T-cell (primary cell): ENCODE measurements at regions not wholly inside any gene's neighbourhood (a gene's known extent, or its start where the extent isn't known, plus 50 kb on each side); places are given as distances from the start of the nearest gene placed in this dataset.

Experiments used
- ATAC-seq, 4 experiments: fragments of 200-7000 bp in 3 of 4; fragments of 150-1000 bp in 1 of 4; cut with Tn5 transposase; replicated peaks in 1 of 4; 1 replicate in 3 of 4; 2 replicates in 1 of 4; pipeline ENCODE4 v1.10.0; 2021; ENCODE audit warnings: moderate library complexity in 3 of 4, mild to moderate bottlenecking in 2 of 4, moderate number of reproducible peaks in 1 of 4
- CTCF ChIA-PET, 2 donors: fragments of 300-600 bp; sonication (Branson Sonifier 250); formaldehyde crosslinking; loops; one replicate each; lab custom pipeline; 2022; ENCODE audit warnings: antibody characterized with exemption in 2 of 2; lab: Charles Lee
- POLR2A ChIA-PET, 2 donors: fragments of 300-600 bp; sonication (Branson Sonifier 250); formaldehyde crosslinking; loops; one replicate each; lab custom pipeline; 2022; ENCODE audit warnings: antibody characterized with exemption in 2 of 2; lab: Charles Lee
- DNase-seq, 35 experiments: peaks; one replicate each; pipeline versions ENCODE4 v3.0.0 to v3.0.0-alpha.2; 2013 to 2023
- H3K27ac ChIP-seq: one replicate; pipeline ENCODE4 v1.5.1; 2013; ENCODE audit warnings: low read length
- H3K27me3 ChIP-seq, 2 experiments: replicated peaks in 1 of 2; 1 replicate in 1 of 2; 2 replicates in 1 of 2; pipeline versions ENCODE4 v1.6.1 to v1.7.0; 2013; ENCODE audit warnings: low read length in 1 of 2, mixed read lengths in 1 of 2; ENCODE audit not compliant: control insufficient read depth in 2 of 2, insufficient read depth in 2 of 2; ENCODE audit errors: extremely low read depth in 1 of 2
- H3K36me3 ChIP-seq, 2 donors: 1 replicate in 1 of 2; 2 replicates in 1 of 2; pipeline versions ENCODE4 v1.6.1 to v1.7.0; 2013; ENCODE audit warnings: low read length in 1 of 2; ENCODE audit not compliant: control insufficient read depth in 2 of 2, insufficient read depth in 1 of 2; ENCODE audit errors: extremely low read depth in 1 of 2
- H3K4me1 ChIP-seq, 2 experiments: 1 replicate in 1 of 2; 2 replicates in 1 of 2; pipeline versions ENCODE4 v1.6.1 to v1.7.0; 2013; ENCODE audit warnings: low read length in 2 of 2, mixed read lengths in 1 of 2; ENCODE audit not compliant: insufficient read depth in 2 of 2, control insufficient read depth in 1 of 2; ENCODE audit errors: extremely low read depth in 1 of 2
- H3K4me3 ChIP-seq, 2 donors: 1 replicate in 1 of 2; 2 replicates in 1 of 2; pipeline versions ENCODE4 v1.5.1 to v1.7.0; 2013; ENCODE audit warnings: mild to moderate bottlenecking in 2 of 2, low read length in 1 of 2, moderate library complexity in 1 of 2; ENCODE audit not compliant: control insufficient read depth in 1 of 2; ENCODE audit errors: extremely low read depth in 1 of 2
- H3K9me3 ChIP-seq: 2 replicates; pipeline ENCODE4 v1.7.0; 2013
- H3K27ac Mint-ChIP-seq, 2 donors: one replicate each; pipeline ENCODE4 v1.8.0; 2020 to 2021; ENCODE audit warnings: mild to moderate bottlenecking in 2 of 2, mixed read lengths in 2 of 2
- H3K27me3 Mint-ChIP-seq, 2 donors: one replicate each; pipeline ENCODE4 v1.8.0; 2021 to 2022; ENCODE audit warnings: mixed read lengths in 2 of 2
- H3K36me3 Mint-ChIP-seq: one replicate; pipeline ENCODE4 v1.8.0; 2021; ENCODE audit warnings: mixed read lengths
- H3K4me1 Mint-ChIP-seq, 3 donors: one replicate each; pipeline ENCODE4 v1.8.0; 2020 to 2022; ENCODE audit warnings: mixed read lengths in 3 of 3, mild to moderate bottlenecking in 1 of 3
- H3K4me3 Mint-ChIP-seq, 3 donors: one replicate each; pipeline ENCODE4 v1.8.0; 2020 to 2022; ENCODE audit warnings: mild to moderate bottlenecking in 3 of 3, mixed read lengths in 3 of 3, moderate library complexity in 3 of 3
- H3K9me3 Mint-ChIP-seq, 3 donors: one replicate each; pipeline ENCODE4 v1.8.0; 2020 to 2022; ENCODE audit warnings: mixed read lengths in 3 of 3
- WGBS: methylation state at CpG from one replicate; pipeline ENCODE4 v1.1.5; 2013; ENCODE audit warnings: missing lambda C conversion rate; ENCODE audit not compliant: insufficient coverage; 5-methylcytosine and 5-hydroxymethylcytosine counted together

- CTCF ChIA-PET = no interaction called here
- WGBS = 100% methylated on average over 1 of the region's 3 CpGs
- Mint-ChIP-seq H3K36me3 (no peaks in the 10 kb centered on the region), H3K27ac (no peak overlapping the region), H3K4me3 (no peak overlapping the region), H3K27me3 (no peaks in the 10 kb centered on the region), H3K9me3 (no peaks in the 10 kb centered on the region), H3K4me1 (no peaks in the 10 kb centered on the region)
- DNase-seq (no peak), ATAC-seq (no peak)
- Histone ChIP-seq H3K36me3 (no peaks in the 10 kb centered on the region), H3K27me3 (no peaks in the 10 kb centered on the region), H3K4me3 (no peak overlapping the region), H3K27ac (no peak overlapping the region), H3K9me3 (no peaks in the 10 kb centered on the region), H3K4me1 (no peaks in the 10 kb centered on the region)
- POLR2A ChIA-PET = no interaction called here
Observed at GRCh38 chr9:79798450-79798849, 226.7 kb downstream of the TLE4 start.

GRCh38 chr9:79796411-79796810 lies 224.6 kb downstream of the TLE4 start:
- CTCF ChIA-PET = interaction anchor here in 1 of 2 donors (0.8 kb wide), 1 partner anchor 20 kb away, joined by 3 read pairs; no protein-coding TSS in a partner anchor

GRCh38 chr9:79788662-79789061 lies 216.9 kb downstream of the TLE4 start:
- H3K4me3 ChIP-seq = no peak overlapping the region
- no peaks in the 10 kb centered on the region for H3K36me3 ChIP-seq
- Mint-ChIP-seq H3K27me3 (peaks cover 0 to 4% of the 10 kb centered on the region in 2 donors), H3K9me3 (peaks cover 8 to 13% (median 9%) of the 10 kb centered on the region in 3 donors), H3K27ac (no peak overlapping the region), H3K36me3 (no peaks in the 10 kb centered on the region), H3K4me1 (peaks cover 0 to 2% (median 0%) of the 10 kb centered on the region in 3 donors), H3K4me3 (no peak overlapping the region)
- DNase-seq (no peak), ATAC-seq (no peak)
- H3K27ac ChIP-seq = no peak overlapping the region
- H3K4me1 ChIP-seq = no peaks in the 10 kb centered on the region
- POLR2A ChIA-PET = no interaction called here
- H3K9me3 ChIP-seq = no peaks in the 10 kb centered on the region
- no peaks in the 10 kb centered on the region for H3K27me3 ChIP-seq
- 50% methylated on average over 1 of the region's 1 CpG for WGBS
- CTCF ChIA-PET = no interaction called here

More at GRCh38 chr9:79796411-79796810, 224.6 kb downstream of the TLE4 start:
- POLR2A ChIA-PET = no interaction called here
- ATAC-seq (no peak), DNase-seq (no peak)
- H3K36me3 ChIP-seq = no peaks in the 10 kb centered on the region
- WGBS = no CpG with 5 or more reads among the region's 3 CpGs
- H3K27me3 Mint-ChIP-seq = peaks cover 0 to 1% of the 10 kb centered on the region in 2 donors
- no peak overlapping the region for H3K27ac ChIP-seq
- no peaks in the 10 kb centered on the region for H3K4me1 ChIP-seq
- H3K9me3 ChIP-seq = no peaks in the 10 kb centered on the region
- H3K9me3 Mint-ChIP-seq = no peaks in the 10 kb centered on the region
- no peak overlapping the region for H3K4me3 Mint-ChIP-seq
- H3K4me3 ChIP-seq = no peak overlapping the region
- H3K36me3 Mint-ChIP-seq = no peaks in the 10 kb centered on the region
- no peaks in the 10 kb centered on the region for H3K27me3 ChIP-seq
- no peak overlapping the region for H3K27ac Mint-ChIP-seq
- no peaks in the 10 kb centered on the region for H3K4me1 Mint-ChIP-seq

DNA sequence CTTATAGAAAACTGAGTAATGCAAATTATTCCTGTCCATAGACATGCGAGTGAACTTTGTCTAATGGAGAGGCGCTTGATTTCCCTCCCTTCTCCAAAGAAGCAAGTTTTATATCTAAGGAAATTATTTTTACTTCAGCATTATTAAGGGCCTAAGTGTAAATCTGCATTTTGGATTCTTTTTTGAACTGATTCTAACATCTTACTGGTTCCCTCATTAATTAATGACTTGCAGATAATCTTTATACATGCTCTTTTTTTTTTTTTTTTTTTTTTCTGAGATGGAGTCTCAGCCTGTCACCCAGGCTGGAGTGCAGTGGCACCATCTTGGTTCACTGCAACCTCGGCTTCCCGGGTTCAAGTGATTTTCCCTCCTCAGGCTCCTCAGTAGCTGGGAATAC lies 209.5 kb downstream of the TLE4 start:
- ChIA-PET CTCF (no interaction called here), POLR2A (no interaction called here)
- H3K4me1 Mint-ChIP-seq = peaks cover 0 to 2% (median 0%) of the 10 kb centered on the region in 3 donors
- H3K4me3 ChIP-seq = no peak overlapping the region
- H3K4me3 Mint-ChIP-seq = no peak overlapping the region
- no peaks in the 10 kb centered on the region for H3K9me3 Mint-ChIP-seq
- H3K36me3 Mint-ChIP-seq = no peaks in the 10 kb centered on the region
- H3K27me3 Mint-ChIP-seq = peaks cover 0 to 2% of the 10 kb centered on the region in 2 donors
- no peaks in the 10 kb centered on the region for H3K4me1 ChIP-seq
- ATAC-seq (no peak), DNase-seq (no peak)
- H3K27ac ChIP-seq = no peak overlapping the region
- H3K27ac Mint-ChIP-seq = no peak overlapping the region
- no peaks in the 10 kb centered on the region for H3K27me3 ChIP-seq
- 92% methylated on average over 2 of the region's 4 CpGs for whole genome bisulfite sequencing
- no peaks in the 10 kb centered on the region for H3K36me3 ChIP-seq
- H3K9me3 ChIP-seq = no peaks in the 10 kb centered on the region

- H3K36me3 ChIP-seq = no peaks in the 10 kb centered on the region
Observed at GRCh38 chr9:79780559-79780958, 208.8 kb downstream of the TLE4 start.

GRCh38 chr9:79779901-79780300 lies 208.1 kb downstream of the TLE4 start:
- H3K27me3 Mint-ChIP-seq = peaks cover 0 to 2% of the 10 kb centered on the region in 2 donors
- Histone ChIP-seq H3K27ac (no peak overlapping the region), H3K4me1 (no peaks in the 10 kb centered on the region), H3K27me3 (no peaks in the 10 kb centered on the region), H3K9me3 (no peaks in the 10 kb centered on the region), H3K4me3 (no peak overlapping the region), H3K36me3 (no peaks in the 10 kb centered on the region)
- H3K4me3 Mint-ChIP-seq = no peak overlapping the region
- no peaks in the 10 kb centered on the region for H3K4me1 Mint-ChIP-seq
- DNase-seq (no peak), ATAC-seq (no peak)
- ChIA-PET CTCF (interaction anchor here in 1 of 2 donors (0.6 kb wide), 1 partner anchor 233 kb away, joined by 4 read pairs; no protein-coding TSS in a partner anchor), POLR2A (no interaction called here)
- no peaks in the 10 kb centered on the region for H3K9me3 Mint-ChIP-seq
- H3K27ac Mint-ChIP-seq = no peak overlapping the region
- WGBS = 96% methylated on average over 7 of the region's 7 CpGs
- H3K36me3 Mint-ChIP-seq = no peaks in the 10 kb centered on the region

More at GRCh38 chr9:79780559-79780958, 208.8 kb downstream of the TLE4 start:
- H3K9me3 ChIP-seq = no peaks in the 10 kb centered on the region
- no peak for ATAC-seq
- WGBS = no CpG with 5 or more reads among the region's 3 CpGs
- Mint-ChIP-seq H3K27ac (no peak overlapping the region), H3K9me3 (no peaks in the 10 kb centered on the region), H3K4me3 (no peak overlapping the region), H3K36me3 (no peaks in the 10 kb centered on the region), H3K27me3 (peaks cover 0 to 2% of the 10 kb centered on the region in 2 donors), H3K4me1 (peaks cover 0 to 2% (median 0%) of the 10 kb centered on the region in 3 donors)
- no peak for DNase-seq
- CTCF ChIA-PET = no interaction called here
- H3K4me3 ChIP-seq = no peak overlapping the region
- H3K27me3 ChIP-seq = no peaks in the 10 kb centered on the region
- H3K4me1 ChIP-seq = no peaks in the 10 kb centered on the region
- no peak overlapping the region for H3K27ac ChIP-seq
- POLR2A ChIA-PET = no interaction called here

- no peaks in the 10 kb centered on the region for H3K36me3 ChIP-seq
- H3K27ac ChIP-seq = no peak overlapping the region
- no peaks in the 10 kb centered on the region for H3K9me3 ChIP-seq
- Mint-ChIP-seq H3K4me1 (no peaks in the 10 kb centered on the region), H3K27me3 (peaks cover 0 to 2% of the 10 kb centered on the region in 2 donors), H3K4me3 (no peak overlapping the region), H3K27ac (no peak overlapping the region), H3K36me3 (no peaks in the 10 kb centered on the region), H3K9me3 (no peaks in the 10 kb centered on the region)
- 93% methylated on average over 1 of the region's 1 CpG for WGBS
- CTCF ChIA-PET = no interaction called here
- H3K4me3 ChIP-seq = no peak overlapping the region
- no peak for DNase-seq
- POLR2A ChIA-PET = no interaction called here
- no peaks in the 10 kb centered on the region for H3K27me3 ChIP-seq
- ATAC-seq = no peak
- no peaks in the 10 kb centered on the region for H3K4me1 ChIP-seq
Observed at GRCh38 chr9:79778581-79778980, 206.8 kb downstream of the TLE4 start.
